Endothelial cell of umbilical vein (primary cell): ENCODE measurements at regions not wholly inside any gene's neighbourhood (a gene's known extent, or its start where the extent isn't known, plus 50 kb on each side); places are given as distances from the start of the nearest gene placed in this dataset.
A peak's percentile ranks its signal among the peaks of the same experiment; 100 is the strongest.

Experiments used
- BruUV-seq: library from RNA; stranded (reverse); fragments of 400-500 nt; replicated peaks from 2 replicates; lab custom pipeline; 2021; lab: Mats Ljungman, UMichigan
- CTCF ChIA-PET: fragments of 300-600, 350-600 bp; sonication (Branson Sonifier 250); formaldehyde crosslinking; loops from one replicate; lab custom pipeline; 2021; ENCODE audit warnings: antibody characterized with exemption, inconsistent platforms; lab: Charles Lee
- POLR2A ChIA-PET: fragments of 300-600, 350-600 bp; sonication (Branson Sonifier 250); formaldehyde crosslinking; loops from one replicate; lab custom pipeline; 2021; ENCODE audit warnings: antibody characterized with exemption, inconsistent platforms; lab: Charles Lee
- DNase-seq: peaks from one replicate; pipeline ENCODE4 v3.0.0-alpha.2; 2011; ENCODE audit warnings: low read depth, low spot score
- FAIRE-seq: peaks from 2 replicates; lab custom pipeline; 2011; peaks lifted over from hg19 to GRCh38; lab: Jason Lieb, UNC
- H2AFZ ChIP-seq: 2 replicates; pipeline ENCODE4 v1.6.0; 2012; ENCODE audit warnings: low read depth, low read length, control low read depth, inconsistent platforms
- H3K27ac ChIP-seq: 2 replicates; pipeline ENCODE4 v1.5.1; 2011; ENCODE audit warnings: low read depth, mild to moderate bottlenecking, control low read depth, low read length, moderate library complexity; ENCODE audit not compliant: insufficient read depth
- H3K27me3 ChIP-seq, 2 experiments: 2 replicates each; pipeline versions ENCODE4 v1.6.0 to v1.6.1; 2011; ENCODE audit warnings: low read length in 2 of 2, mixed read lengths in 1 of 2; ENCODE audit not compliant: control insufficient read depth in 2 of 2, insufficient read depth in 2 of 2
- H3K36me3 ChIP-seq, 2 experiments: 2 replicates in 1 of 2; 3 replicates in 1 of 2; pipeline ENCODE4 v1.5.1; 2011; ENCODE audit warnings: low read length in 2 of 2, mild to moderate bottlenecking in 1 of 2, moderate library complexity in 1 of 2; ENCODE audit not compliant: control insufficient read depth in 2 of 2, insufficient read depth in 2 of 2; ENCODE audit errors: extremely low read depth in 1 of 2
- H3K4me1 ChIP-seq: 3 replicates; pipeline ENCODE4 v1.5.1; 2011; ENCODE audit warnings: mild to moderate bottlenecking, low read length; ENCODE audit not compliant: control insufficient read depth, insufficient read depth; ENCODE audit errors: extremely low read depth
- H3K4me2 ChIP-seq: 2 replicates; pipeline ENCODE4 v1.6.1; 2011; ENCODE audit warnings: low read length, control low read depth, mixed read lengths; ENCODE audit not compliant: insufficient read depth
- H3K4me3 ChIP-seq, 3 experiments: fragments of 200-600 bp in 1 of 3; sonication (generic), shearing (Covaris generic) in 1 of 3; replicated peaks in 1 of 3; 2 replicates each; pipeline ENCODE4 v1.5.1; 2011 to 2016; ENCODE audit warnings: control low read depth in 3 of 3, low read length in 3 of 3, mild to moderate bottlenecking in 2 of 3, inconsistent platforms in 1 of 3, low read depth in 1 of 3, moderate library complexity in 1 of 3; ENCODE audit not compliant: insufficient read depth in 1 of 3
- H3K79me2 ChIP-seq: 2 replicates; pipeline ENCODE4 v1.6.0; 2012; ENCODE audit warnings: low read length, inconsistent platforms; ENCODE audit not compliant: control insufficient read depth, insufficient read depth
- H3K9ac ChIP-seq: replicated peaks from 2 replicates; pipeline ENCODE3; 2011; ENCODE audit warnings: low read length, control low read depth; ENCODE audit not compliant: insufficient read depth; ENCODE audit errors: extremely low read depth
- H3K9me1 ChIP-seq: replicated peaks from 3 replicates; pipeline ENCODE4 v1.6.0; 2011; ENCODE audit warnings: mild to moderate bottlenecking, low read length; ENCODE audit not compliant: control insufficient read depth, insufficient read depth; ENCODE audit errors: extremely low read depth
- H3K9me3 ChIP-seq: replicated peaks from 2 replicates; pipeline ENCODE4 v1.5.1; 2012; ENCODE audit warnings: low read length, inconsistent platforms; ENCODE audit not compliant: control insufficient read depth, insufficient read depth
- H4K20me1 ChIP-seq: replicated peaks from 2 replicates; pipeline ENCODE3; 2011; ENCODE audit warnings: mild to moderate bottlenecking, low read length; ENCODE audit not compliant: control insufficient read depth, insufficient read depth; ENCODE audit errors: extremely low read depth
- EZH2 ChIP-seq: IDR thresholded peaks from 2 replicates; pipeline ENCODE4 v1.6.1; 2012; ENCODE audit warnings: borderline replicate concordance, low read depth, mild to moderate bottlenecking, moderate library complexity, low read length, inconsistent platforms; ENCODE audit not compliant: severe bottlenecking
- FOS ChIP-seq: IDR thresholded peaks from 2 replicates; pipeline ENCODE4 v1.6.1; 2011; ENCODE audit warnings: mild to moderate bottlenecking, low read length, moderate library complexity, borderline replicate concordance; ENCODE audit not compliant: insufficient read depth
- GATA2 ChIP-seq: IDR thresholded peaks from 2 replicates; pipeline ENCODE4 v1.7.0; 2011; ENCODE audit warnings: low read depth, mild to moderate bottlenecking, moderate library complexity, mixed read lengths, low read length; ENCODE audit not compliant: insufficient read length, insufficient read depth
- JUN ChIP-seq: IDR thresholded peaks from 2 replicates; pipeline ENCODE4 v1.6.1; 2011; ENCODE audit warnings: borderline replicate concordance, low read depth; ENCODE audit not compliant: insufficient read length, insufficient read depth
- MAX ChIP-seq: IDR thresholded peaks from 2 replicates; pipeline ENCODE4 v1.6.1; 2011; ENCODE audit not compliant: insufficient read depth, insufficient read length
- MYC ChIP-seq: IDR thresholded peaks from one replicate; pipeline ENCODE4 v1.6.1; 2011; ENCODE audit warnings: mild to moderate bottlenecking, low read depth, low read length
- POLR2A ChIP-seq: IDR thresholded peaks from 2 replicates; pipeline ENCODE4 v1.6.1; 2012; ENCODE audit warnings: low read depth, mild to moderate bottlenecking, control low read depth, low read length
- POLR2AphosphoS5 ChIP-seq: IDR thresholded peaks from 2 replicates; pipeline ENCODE4 v1.6.1; 2012; ENCODE audit warnings: low read depth, mild to moderate bottlenecking, control low read depth, low read length, moderate library complexity; ENCODE audit not compliant: insufficient read depth
- dilution Hi-C: fragments of 300-500 bp; cut with MboI; formaldehyde crosslinking; loops from one replicate; pipeline ENCODE4 v1.15.0; 2019; ENCODE audit warnings: low sequenced_read_pairs; ENCODE audit not compliant: extremely low pct_ligation_motif_present
- intact Hi-C: fragments of 100-400 bp; cut with micrococcal nuclease; formaldehyde crosslinking; loops from one replicate; pipeline ENCODE4 v1.10.0; 2022
- TF ChIP-seq, protein P1 (sequence below), 2 donors: IDR thresholded peaks; 1 replicate in 1 of 2; 2 replicates in 1 of 2; pipeline ENCODE4 v1.5.1; 2011; ENCODE audit warnings: low read length in 2 of 2, mild to moderate bottlenecking in 2 of 2, moderate library complexity in 2 of 2, control low read depth in 1 of 2, inconsistent platforms in 1 of 2, low read depth in 1 of 2; ENCODE audit not compliant: insufficient read depth in 1 of 2; ENCODE audit errors: extremely low read depth in 1 of 2

DNA sequence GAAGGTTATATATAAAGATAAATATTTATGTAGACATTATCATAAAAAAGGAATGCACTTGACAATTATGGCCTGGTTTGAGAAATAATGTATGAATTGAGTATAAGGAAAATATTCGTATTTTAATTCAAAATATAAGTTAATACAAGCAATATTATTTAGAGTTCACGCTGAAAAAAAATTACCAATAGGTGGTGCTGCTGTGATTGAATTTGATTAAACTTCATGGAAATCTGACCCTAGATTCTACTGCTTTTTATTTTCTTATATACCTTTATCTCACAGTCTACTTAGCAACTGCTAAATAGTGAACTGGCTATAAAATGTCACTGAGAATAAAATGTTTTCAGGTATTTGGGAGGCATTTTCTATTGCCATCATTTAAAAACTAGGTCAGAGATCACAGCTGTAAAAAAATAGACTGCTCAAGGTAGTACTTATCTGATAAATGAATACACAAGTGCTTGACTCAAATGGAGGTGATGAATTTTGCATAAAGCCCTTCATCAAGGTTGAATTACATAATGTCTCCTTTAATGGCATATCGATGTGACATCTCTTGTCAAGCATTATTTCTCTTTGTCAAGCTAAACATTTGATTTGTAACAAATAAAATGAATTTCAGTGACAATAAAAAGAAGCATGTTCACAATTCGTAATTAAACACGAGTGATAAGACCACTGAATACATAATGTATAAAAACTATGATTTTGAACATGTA is 1638.8 kb upstream of the PCDH7 start:
- Histone ChIP-seq H3K27ac (no peak overlapping the region), H3K9me3 (no peaks in the 10 kb centered on the region), H2AFZ (no peak overlapping the region), H4K20me1 (no peaks in the 10 kb centered on the region), H3K4me3 (no peak overlapping the region), H3K4me1 (no peaks in the 10 kb centered on the region), H3K79me2 (no peaks in the 10 kb centered on the region), H3K9me1 (no peaks in the 10 kb centered on the region), H3K4me2 (no peak overlapping the region), H3K27me3 (no peaks in the 10 kb centered on the region), H3K9ac (no peak overlapping the region), H3K36me3 (no peaks in the 10 kb centered on the region)
- DNase-seq (peak; percentile 65), FAIRE-seq (peak; percentile 12)
- ChIA-PET POLR2A (no interaction called here), CTCF (interaction anchor here (1.0 to 1.2 kb wide), 2 partner anchors 197 to 341 kb away, joined by 3 to 4 read pairs; no protein-coding TSS in a partner anchor)
- TF ChIP-seq, protein P1, sequence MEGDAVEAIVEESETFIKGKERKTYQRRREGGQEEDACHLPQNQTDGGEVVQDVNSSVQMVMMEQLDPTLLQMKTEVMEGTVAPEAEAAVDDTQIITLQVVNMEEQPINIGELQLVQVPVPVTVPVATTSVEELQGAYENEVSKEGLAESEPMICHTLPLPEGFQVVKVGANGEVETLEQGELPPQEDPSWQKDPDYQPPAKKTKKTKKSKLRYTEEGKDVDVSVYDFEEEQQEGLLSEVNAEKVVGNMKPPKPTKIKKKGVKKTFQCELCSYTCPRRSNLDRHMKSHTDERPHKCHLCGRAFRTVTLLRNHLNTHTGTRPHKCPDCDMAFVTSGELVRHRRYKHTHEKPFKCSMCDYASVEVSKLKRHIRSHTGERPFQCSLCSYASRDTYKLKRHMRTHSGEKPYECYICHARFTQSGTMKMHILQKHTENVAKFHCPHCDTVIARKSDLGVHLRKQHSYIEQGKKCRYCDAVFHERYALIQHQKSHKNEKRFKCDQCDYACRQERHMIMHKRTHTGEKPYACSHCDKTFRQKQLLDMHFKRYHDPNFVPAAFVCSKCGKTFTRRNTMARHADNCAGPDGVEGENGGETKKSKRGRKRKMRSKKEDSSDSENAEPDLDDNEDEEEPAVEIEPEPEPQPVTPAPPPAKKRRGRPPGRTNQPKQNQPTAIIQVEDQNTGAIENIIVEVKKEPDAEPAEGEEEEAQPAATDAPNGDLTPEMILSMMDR (IDR thresholded peaks at IDR 0.05; ENCODE audit: extremely low read depth in 1 of 2, insufficient read depth in 1 of 2, low read depth in 1 of 2, low read length in 2 of 2) = peak; percentile 26
- no peak for TF ChIP-seq JUN
- intact Hi-C loops (loop anchor here (1.0 to 10.0 kb wide), 4 partner anchors 196 to 857 kb away; no protein-coding TSS in a partner anchor), dilution Hi-C loops (no loop called here)
- no TSS peak for BruUV-seq

DNA sequence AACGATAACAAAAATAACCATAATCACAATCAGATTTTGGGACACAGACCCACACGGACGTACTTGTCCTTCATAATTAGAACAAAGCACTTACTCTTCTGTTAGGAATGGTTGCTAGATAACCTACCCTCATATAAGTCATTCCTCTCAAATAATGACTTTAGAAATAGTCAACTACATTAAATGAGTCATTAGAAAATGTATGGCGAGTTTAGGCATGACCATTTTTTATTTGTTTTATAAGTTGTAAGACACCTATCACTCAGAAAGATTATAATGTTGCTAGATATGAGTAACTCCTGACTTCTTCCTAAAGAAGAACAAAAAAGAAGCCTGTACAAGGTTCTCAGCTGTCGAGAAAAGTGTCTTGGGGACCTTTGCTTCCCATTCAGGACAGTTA is 1637.5 kb upstream of the PCDH7 start:
- Histone ChIP-seq H3K4me3 (no peak overlapping the region), H3K36me3 (no peaks in the 10 kb centered on the region), H3K27me3 (no peaks in the 10 kb centered on the region), H3K9ac (no peak overlapping the region), H3K4me1 (no peaks in the 10 kb centered on the region), H3K27ac (no peak overlapping the region), H3K4me2 (no peak overlapping the region), H3K9me3 (no peaks in the 10 kb centered on the region), H4K20me1 (no peaks in the 10 kb centered on the region), H3K79me2 (no peaks in the 10 kb centered on the region), H2AFZ (no peak overlapping the region), H3K9me1 (no peaks in the 10 kb centered on the region)
- intact Hi-C loops = loop anchor here (5.0 to 10.0 kb wide), 2 partner anchors 195 to 342 kb away; no protein-coding TSS in a partner anchor
- FAIRE-seq (no peak), DNase-seq (no peak)
- no TSS peak for BruUV-seq
- dilution Hi-C loops = no loop called here
- ChIA-PET POLR2A (no interaction called here), CTCF (no interaction called here)
- TF ChIP-seq JUN (no peak), GATA2 (no peak), FOS (no peak), POLR2AphosphoS5 (no peak), EZH2 (no peak), MYC (no peak), MAX (no peak), POLR2A (no peak)
- TF ChIP-seq, protein P1 (IDR thresholded peaks at IDR 0.05; ENCODE audit: extremely low read depth in 1 of 2, insufficient read depth in 1 of 2, low read depth in 1 of 2, low read length in 2 of 2) = no peak
